ENCODE measurements at regions not wholly inside any gene's neighbourhood (a gene's known extent, or its start where the extent isn't known, plus 50 kb on each side); places are given as distances from the start of the nearest gene placed in this dataset.

- no peak for TF ChIP-seq CTCF (IDR thresholded peaks at IDR 0.05; ENCODE audit: unreplicated experiment)
- Mint-ChIP-seq H3K36me3 (no peaks in the 10 kb centered on the region), H3K9me3 (no peaks in the 10 kb centered on the region), H3K27me3 (ENCODE audit: low read depth) (peaks cover 53% of the 10 kb centered on the region), H3K4me3 (no peak overlapping the region), H3K4me1 (no peaks in the 10 kb centered on the region), H3K27ac (no peak overlapping the region)
- no peak for DNase-seq (ENCODE audit: low spot score in 2 of 2, unreplicated experiment in 2 of 2)
Measured at GRCh38 chr2:241949736-241950412, 80.3 kb downstream of the RTP5 start.

GRCh38 chr2:241950413-241951315 is 81.1 kb downstream of the RTP5 start:
- DNase-seq (ENCODE audit: low spot score in 2 of 2, unreplicated experiment in 2 of 2): peak; percentile 59 to 84
- no peaks in the 10 kb centered on the region for H3K9me3 Mint-ChIP-seq
- H3K27ac Mint-ChIP-seq: no peak overlapping the region
- H3K4me1 Mint-ChIP-seq: no peaks in the 10 kb centered on the region
- H3K27me3 Mint-ChIP-seq (ENCODE audit: low read depth): peaks cover 48% of the 10 kb centered on the region
- no peak overlapping the region for H3K4me3 Mint-ChIP-seq
- peak; percentile 91 for TF ChIP-seq CTCF (IDR thresholded peaks at IDR 0.05; ENCODE audit: unreplicated experiment)
- H3K36me3 Mint-ChIP-seq: no peaks in the 10 kb centered on the region

- H3K4me1 Mint-ChIP-seq: no peaks in the 10 kb centered on the region
- H3K4me3 Mint-ChIP-seq: no peak overlapping the region
- no peaks in the 10 kb centered on the region for H3K9me3 Mint-ChIP-seq
- DNase-seq (ENCODE audit: low spot score in 2 of 2, unreplicated experiment in 2 of 2): no peak
- peaks cover 41% of the 10 kb centered on the region for H3K27me3 Mint-ChIP-seq (ENCODE audit: low read depth)
- no peaks in the 10 kb centered on the region for H3K36me3 Mint-ChIP-seq
- H3K27ac Mint-ChIP-seq: no peak overlapping the region
- TF ChIP-seq CTCF (IDR thresholded peaks at IDR 0.05; ENCODE audit: unreplicated experiment): no peak
Measured at GRCh38 chr2:241951316-241951700, 81.8 kb downstream of the RTP5 start.

GRCh38 chr2:241951920-241952319 is 82.4 kb downstream of the RTP5 start:
- Mint-ChIP-seq H3K4me3 (no peak overlapping the region), H3K27ac (no peak overlapping the region), H3K9me3 (no peaks in the 10 kb centered on the region), H3K27me3 (ENCODE audit: low read depth) (peaks cover 35% of the 10 kb centered on the region), H3K4me1 (no peaks in the 10 kb centered on the region), H3K36me3 (no peaks in the 10 kb centered on the region)
- no peak for DNase-seq (ENCODE audit: low spot score in 2 of 2, unreplicated experiment in 2 of 2)
- no peak for TF ChIP-seq CTCF (IDR thresholded peaks at IDR 0.05; ENCODE audit: unreplicated experiment)

GRCh38 chr2:241952816-241953215 is 83.3 kb downstream of the RTP5 start:
- DNase-seq (ENCODE audit: low spot score in 2 of 2, unreplicated experiment in 2 of 2): no peak
- TF ChIP-seq CTCF (IDR thresholded peaks at IDR 0.05; ENCODE audit: unreplicated experiment): no peak
- Mint-ChIP-seq H3K36me3 (no peaks in the 10 kb centered on the region), H3K27ac (no peak overlapping the region), H3K9me3 (no peaks in the 10 kb centered on the region), H3K4me1 (no peaks in the 10 kb centered on the region), H3K4me3 (no peak overlapping the region), H3K27me3 (ENCODE audit: low read depth) (peaks cover 28% of the 10 kb centered on the region)

Data from mesothelial cell of epicardium (in vitro differentiated cells).